NT2/D1 (cell line): ENCODE measurements at regions not wholly inside any gene's neighbourhood (a gene's known extent, or its start where the extent isn't known, plus 50 kb on each side); places are given as distances from the start of the nearest gene placed in this dataset.

ENCODE experiments used
- SUZ12 ChIP-seq: IDR thresholded peaks from 2 replicates; pipeline ENCODE4 v1.6.1; 2011; ENCODE audit not compliant: insufficient read length, insufficient read depth; ENCODE audit errors: extremely low read depth
- YY1 ChIP-seq: IDR thresholded peaks from 2 replicates; pipeline ENCODE4 v1.6.1; 2011; ENCODE audit not compliant: insufficient read length, insufficient read depth
- ZNF274 ChIP-seq: IDR thresholded peaks from 2 replicates; pipeline ENCODE4 v1.6.1; 2011; ENCODE audit warnings: mild to moderate bottlenecking, low read depth, low read length

DNA sequence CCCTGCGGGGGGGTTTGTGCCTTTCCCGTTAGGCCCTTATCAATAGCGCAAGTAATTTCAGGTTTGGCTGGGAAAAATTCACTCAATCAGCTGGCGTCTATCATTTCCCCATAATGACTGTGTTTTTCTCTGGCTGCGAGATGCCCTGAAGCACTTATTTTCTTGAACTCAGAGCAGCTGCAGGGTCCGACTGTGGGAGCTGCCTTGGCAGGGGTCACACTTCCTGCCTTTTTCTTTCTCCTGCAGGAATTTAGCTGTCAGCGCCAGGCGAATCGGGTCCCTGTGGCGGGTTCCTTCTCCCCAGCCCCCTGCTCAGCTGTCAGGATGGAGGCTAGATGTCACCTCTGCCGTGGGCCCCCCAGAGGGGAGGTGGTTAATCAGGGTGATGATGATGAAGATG, 81.3 kb upstream of the HPCAL1 start:
- TF ChIP-seq YY1 (no peak), ZNF274 (no peak), SUZ12 (no peak)
